OCI-LY3 (cell line): ENCODE measurements at regions not wholly inside any gene's neighbourhood (a gene's known extent, or its start where the extent isn't known, plus 50 kb on each side); places are given as distances from the start of the nearest gene placed in this dataset.

Experiments
- EZH2phosphoT487 ChIP-seq: fragments of 200-600 bp; shearing (Covaris generic); IDR thresholded peaks from 2 replicates; pipeline ENCODE4 v1.6.1; 2018; ENCODE audit warnings: antibody characterized with exemption, mixed run types, low read depth
- TF ChIP-seq, protein P1 (sequence below): fragments of 200-600, 300-600 bp; sonication (generic); IDR thresholded peaks from 2 replicates; pipeline ENCODE4 v1.5.1; 2014; ENCODE audit warnings: antibody characterized with exemption, low read length, low read depth

DNA sequence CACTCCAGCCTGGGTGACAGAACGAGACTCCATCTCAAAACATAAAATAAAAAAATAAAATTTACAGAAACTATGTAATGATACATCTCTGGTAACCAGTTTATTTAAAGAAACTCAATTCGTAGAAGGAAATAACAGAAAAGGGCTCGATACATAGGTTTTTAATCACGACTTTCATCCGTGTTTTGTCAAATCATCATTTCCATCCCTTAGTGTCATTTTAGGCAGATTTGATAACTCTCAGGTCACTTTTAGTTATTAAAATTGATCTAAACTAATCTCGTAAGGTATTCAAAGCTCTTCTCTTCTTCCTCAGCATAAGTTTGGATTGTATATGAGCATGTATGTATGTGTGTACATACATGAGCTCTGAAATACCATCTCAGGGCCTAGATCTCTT, 59.3 kb upstream of the SPTBN1 start:
- TF ChIP-seq, protein P1, sequence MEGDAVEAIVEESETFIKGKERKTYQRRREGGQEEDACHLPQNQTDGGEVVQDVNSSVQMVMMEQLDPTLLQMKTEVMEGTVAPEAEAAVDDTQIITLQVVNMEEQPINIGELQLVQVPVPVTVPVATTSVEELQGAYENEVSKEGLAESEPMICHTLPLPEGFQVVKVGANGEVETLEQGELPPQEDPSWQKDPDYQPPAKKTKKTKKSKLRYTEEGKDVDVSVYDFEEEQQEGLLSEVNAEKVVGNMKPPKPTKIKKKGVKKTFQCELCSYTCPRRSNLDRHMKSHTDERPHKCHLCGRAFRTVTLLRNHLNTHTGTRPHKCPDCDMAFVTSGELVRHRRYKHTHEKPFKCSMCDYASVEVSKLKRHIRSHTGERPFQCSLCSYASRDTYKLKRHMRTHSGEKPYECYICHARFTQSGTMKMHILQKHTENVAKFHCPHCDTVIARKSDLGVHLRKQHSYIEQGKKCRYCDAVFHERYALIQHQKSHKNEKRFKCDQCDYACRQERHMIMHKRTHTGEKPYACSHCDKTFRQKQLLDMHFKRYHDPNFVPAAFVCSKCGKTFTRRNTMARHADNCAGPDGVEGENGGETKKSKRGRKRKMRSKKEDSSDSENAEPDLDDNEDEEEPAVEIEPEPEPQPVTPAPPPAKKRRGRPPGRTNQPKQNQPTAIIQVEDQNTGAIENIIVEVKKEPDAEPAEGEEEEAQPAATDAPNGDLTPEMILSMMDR, result no peak
- no peak for TF ChIP-seq EZH2phosphoT487
